Sigmoid colon (tissue), 3 donors: ENCODE measurements at regions not wholly inside any gene's neighbourhood (a gene's known extent, or its start where the extent isn't known, plus 50 kb on each side); places are given as distances from the start of the nearest gene placed in this dataset.

ENCODE experiments used
- CTCF ChIP-seq, 4 experiments: fragments of 450-650 bp in 3 of 4; fragments of 200-600 bp in 1 of 4; IDR thresholded peaks; one replicate each; pipeline ENCODE4 v1.5.1; 2016 to 2019; ENCODE audit warnings: antibody characterized with exemption in 4 of 4, mild to moderate bottlenecking in 3 of 4, moderate library complexity in 2 of 4
- POLR2A ChIP-seq, 2 donors: fragments of 450-650 bp; IDR thresholded peaks; one replicate each; pipeline ENCODE4 v1.6.1; 2016; ENCODE audit warnings: antibody characterized with exemption in 2 of 2, mild to moderate bottlenecking in 2 of 2, moderate library complexity in 2 of 2

DNA sequence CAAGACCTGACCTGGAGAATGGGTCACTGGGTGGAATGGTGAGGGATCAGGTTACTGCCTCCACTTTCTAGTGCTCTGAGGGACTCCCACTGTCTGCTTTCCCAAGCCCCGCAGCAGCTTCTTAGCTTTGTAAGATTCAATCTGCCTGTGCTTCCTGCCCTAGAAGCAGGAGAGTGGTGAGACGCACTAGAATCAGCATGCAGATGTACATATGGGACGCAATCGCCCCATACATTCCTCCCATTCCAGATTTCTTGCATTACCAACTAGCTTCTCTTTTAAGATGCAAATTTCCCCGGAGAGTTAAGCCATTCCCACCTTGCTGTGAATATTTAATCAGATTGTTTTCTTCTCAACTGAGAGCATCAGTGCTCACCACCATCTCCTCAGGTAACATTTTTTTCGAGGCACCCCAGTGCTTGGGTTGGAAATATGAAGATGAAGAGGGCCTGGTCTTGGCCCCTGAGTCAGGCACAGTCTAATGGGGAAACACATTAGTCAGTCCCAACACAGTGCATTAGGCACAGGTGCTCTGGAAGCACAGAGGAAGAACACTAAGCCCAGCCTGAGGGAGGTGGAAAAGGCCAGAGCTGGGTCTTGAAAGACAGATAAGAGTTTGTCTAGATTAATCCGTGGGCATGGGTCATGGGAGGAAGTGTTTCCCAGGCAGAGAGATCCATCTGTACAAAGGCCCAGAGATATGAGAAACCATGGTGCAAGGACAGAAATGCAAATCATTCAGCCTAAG, 66.7 kb upstream of the PRPS1 start:
- TF ChIP-seq POLR2A (IDR thresholded peaks at IDR 0.05) (no peak), CTCF (IDR thresholded peaks at IDR 0.05) (no peak)
